Progenitor cell of endocrine pancreas (in vitro differentiated cells): ENCODE measurements at regions not wholly inside any gene's neighbourhood (a gene's known extent, or its start where the extent isn't known, plus 50 kb on each side); places are given as distances from the start of the nearest gene placed in this dataset.

Source experiments
- DNase-seq: peaks from one replicate; pipeline ENCODE4 v3.0.0; 2021; ENCODE audit warnings: low spot score; ENCODE audit not compliant: unreplicated experiment
- H3K27ac Mint-ChIP-seq: 2 replicates; pipeline ENCODE4 v1.8.0; 2021; ENCODE audit warnings: mild to moderate bottlenecking, moderate library complexity, mixed read lengths
- H3K27me3 Mint-ChIP-seq: 2 replicates; pipeline ENCODE4 v1.8.0; 2021; ENCODE audit warnings: mixed read lengths
- H3K36me3 Mint-ChIP-seq: 2 replicates; pipeline ENCODE4 v1.8.0; 2022; ENCODE audit warnings: mixed read lengths; ENCODE audit not compliant: insufficient read depth
- H3K4me1 Mint-ChIP-seq: 2 replicates; pipeline ENCODE4 v1.8.0; 2021; ENCODE audit warnings: low read depth, mixed read lengths
- H3K4me3 Mint-ChIP-seq: 2 replicates; pipeline ENCODE4 v1.8.0; 2021; ENCODE audit warnings: low read depth, mild to moderate bottlenecking, moderate library complexity, mixed read lengths
- H3K9me3 Mint-ChIP-seq: 2 replicates; pipeline ENCODE4 v1.8.0; 2021; ENCODE audit warnings: low read depth, mixed read lengths
- CTCF ChIP-seq: fragments of 200-600 bp; sonication (generic); IDR thresholded peaks from one replicate; pipeline ENCODE4 v1.5.0; 2021; ENCODE audit warnings: antibody characterized with exemption, mild to moderate bottlenecking; ENCODE audit not compliant: unreplicated experiment

- no peak overlapping the region for H3K27ac Mint-ChIP-seq
- TF ChIP-seq CTCF = no peak
- H3K27me3 Mint-ChIP-seq = no peaks in the 10 kb centered on the region
- H3K9me3 Mint-ChIP-seq = no peaks in the 10 kb centered on the region
- DNase-seq = no peak
- H3K4me3 Mint-ChIP-seq = no peak overlapping the region
- H3K4me1 Mint-ChIP-seq = no peaks in the 10 kb centered on the region
- no peaks in the 10 kb centered on the region for H3K36me3 Mint-ChIP-seq
Observed at GRCh38 chr3:31191354-31191753, 296.9 kb upstream of the GADL1 start.

GRCh38 chr3:31193429-31193828, 299.0 kb upstream of the GADL1 start:
- no peaks in the 10 kb centered on the region for H3K27me3 Mint-ChIP-seq
- H3K4me1 Mint-ChIP-seq = no peaks in the 10 kb centered on the region
- H3K27ac Mint-ChIP-seq = no peak overlapping the region
- H3K4me3 Mint-ChIP-seq = no peak overlapping the region
- no peak for TF ChIP-seq CTCF
- H3K9me3 Mint-ChIP-seq = no peaks in the 10 kb centered on the region
- no peak for DNase-seq
- H3K36me3 Mint-ChIP-seq = no peaks in the 10 kb centered on the region

GRCh38 chr3:31193871-31194270, 299.4 kb upstream of the GADL1 start:
- no peak for TF ChIP-seq CTCF
- no peak overlapping the region for H3K27ac Mint-ChIP-seq
- no peak overlapping the region for H3K4me3 Mint-ChIP-seq
- H3K9me3 Mint-ChIP-seq = no peaks in the 10 kb centered on the region
- H3K27me3 Mint-ChIP-seq = no peaks in the 10 kb centered on the region
- no peaks in the 10 kb centered on the region for H3K36me3 Mint-ChIP-seq
- no peak for DNase-seq
- H3K4me1 Mint-ChIP-seq = no peaks in the 10 kb centered on the region

- Mint-ChIP-seq H3K4me3 (no peak overlapping the region), H3K27ac (no peak overlapping the region), H3K27me3 (no peaks in the 10 kb centered on the region), H3K9me3 (no peaks in the 10 kb centered on the region), H3K36me3 (no peaks in the 10 kb centered on the region), H3K4me1 (no peaks in the 10 kb centered on the region)
- DNase-seq = no peak
- no peak for TF ChIP-seq CTCF
Observed at GRCh38 chr3:31196261-31196660, 301.8 kb upstream of the GADL1 start.

- Mint-ChIP-seq H3K27ac (no peak overlapping the region), H3K36me3 (no peaks in the 10 kb centered on the region), H3K27me3 (no peaks in the 10 kb centered on the region), H3K9me3 (no peaks in the 10 kb centered on the region), H3K4me3 (no peak overlapping the region), H3K4me1 (no peaks in the 10 kb centered on the region)
- TF ChIP-seq CTCF = no peak
- DNase-seq = no peak
Observed at GRCh38 chr3:31196881-31197364, 302.5 kb upstream of the GADL1 start.
